Spinal cord (tissue), 9 donors: ENCODE measurements at regions not wholly inside any gene's neighbourhood (a gene's known extent, or its start where the extent isn't known, plus 50 kb on each side); places are given as distances from the start of the nearest gene placed in this dataset.

Experiments
- DNase-seq, 6 donors: peaks; one replicate each; pipeline versions ENCODE4 v3.0.0 to v3.0.0-alpha.2; 2013 to 2015; ENCODE audit warnings: low spot score in 6 of 6, low read depth in 4 of 6
- H3K27ac ChIP-seq: one replicate; pipeline ENCODE4 v1.5.1; 2013; ENCODE audit warnings: low read depth, low read length, control low read depth
- H3K27me3 ChIP-seq: one replicate; pipeline ENCODE4 v1.6.1; 2013; ENCODE audit warnings: low read length; ENCODE audit not compliant: control insufficient read depth, insufficient read depth
- H3K36me3 ChIP-seq: one replicate; pipeline ENCODE4 v1.6.1; 2013; ENCODE audit warnings: low read length; ENCODE audit not compliant: control insufficient read depth, insufficient read depth
- H3K4me1 ChIP-seq: one replicate; pipeline ENCODE4 v1.6.1; 2013; ENCODE audit warnings: low read length; ENCODE audit not compliant: control insufficient read depth, insufficient read depth
- H3K4me3 ChIP-seq: one replicate; pipeline ENCODE4 v1.5.1; 2013; ENCODE audit warnings: low read depth, low read length, control low read depth
- H3K9me3 ChIP-seq: one replicate; pipeline ENCODE4 v1.6.1; 2013; ENCODE audit warnings: low read length; ENCODE audit not compliant: control insufficient read depth, insufficient read depth
- WGBS: methylation state at CpG from one replicate; pipeline ENCODE4 v1.1.5; 2013; ENCODE audit warnings: missing lambda C conversion rate; ENCODE audit not compliant: insufficient coverage; 5-methylcytosine and 5-hydroxymethylcytosine counted together
- donor health status: healthy.

DNA sequence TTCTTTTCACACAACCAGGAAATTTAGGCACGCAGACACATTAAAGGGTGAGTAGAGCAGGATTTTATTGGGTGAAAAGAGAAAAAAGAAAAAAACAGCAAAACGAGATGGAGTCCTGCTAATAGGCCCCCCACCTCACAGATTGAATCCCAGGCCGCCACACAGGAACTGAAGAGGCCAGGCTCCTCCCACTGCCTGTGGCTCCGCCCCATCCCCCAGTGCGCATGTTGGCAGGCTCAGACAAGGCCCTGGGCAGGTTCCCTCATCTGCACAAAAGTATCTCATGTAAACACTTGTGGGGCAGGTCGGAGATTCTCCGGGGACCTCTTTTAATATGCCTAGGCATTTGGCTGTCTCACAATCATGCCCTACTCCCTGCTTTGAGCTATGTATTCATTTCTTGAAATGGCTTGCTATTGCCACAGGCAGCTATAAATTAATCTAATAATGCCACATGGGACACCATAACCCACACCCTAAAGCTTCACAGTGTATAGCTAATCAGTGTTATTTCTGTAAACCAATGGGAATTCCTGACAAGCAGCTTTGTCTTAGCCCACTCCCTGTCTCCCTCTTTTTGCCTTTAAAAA, 76.2 kb upstream of the KIF5B start:
- no peaks in the 10 kb centered on the region for H3K9me3 ChIP-seq
- WGBS: 89% methylated on average over 4 of the region's 7 CpGs
- DNase-seq: peak in 1 of 6 donors; percentile 25
- no peaks in the 10 kb centered on the region for H3K36me3 ChIP-seq
- H3K27ac ChIP-seq: no peak overlapping the region
- H3K27me3 ChIP-seq: no peaks in the 10 kb centered on the region
- no peaks in the 10 kb centered on the region for H3K4me1 ChIP-seq
- H3K4me3 ChIP-seq: no peak overlapping the region

DNA sequence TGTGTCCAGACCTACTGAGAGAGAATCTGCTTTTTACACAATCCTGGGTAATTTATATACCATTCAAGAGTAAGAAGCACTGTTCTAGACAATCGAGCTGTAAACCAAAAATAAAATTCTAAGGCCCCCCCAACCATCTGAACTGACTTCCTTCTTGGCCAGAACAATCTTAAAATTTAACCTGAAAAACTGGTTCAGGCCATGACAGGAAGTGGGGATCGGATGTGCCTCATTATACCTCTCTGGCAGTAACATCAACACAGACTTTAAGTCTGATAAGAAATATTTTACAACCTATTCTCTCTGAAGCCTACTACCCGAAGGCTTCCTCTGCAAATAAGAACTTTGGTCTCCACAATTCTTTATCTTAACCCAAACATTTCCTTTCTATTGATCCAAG, 75.2 kb upstream of the KIF5B start:
- no peaks in the 10 kb centered on the region for H3K9me3 ChIP-seq
- H3K4me1 ChIP-seq: no peaks in the 10 kb centered on the region
- 67% methylated on average over 3 of the region's 3 CpGs for WGBS
- H3K27me3 ChIP-seq: no peaks in the 10 kb centered on the region
- no peak overlapping the region for H3K27ac ChIP-seq
- no peak for DNase-seq
- no peak overlapping the region for H3K4me3 ChIP-seq
- H3K36me3 ChIP-seq: no peaks in the 10 kb centered on the region

GRCh38 chr10:32130788-32131187, 74.6 kb upstream of the KIF5B start:
- DNase-seq: no peak
- Histone ChIP-seq H3K27ac (no peak overlapping the region), H3K27me3 (no peaks in the 10 kb centered on the region), H3K9me3 (no peaks in the 10 kb centered on the region), H3K36me3 (no peaks in the 10 kb centered on the region), H3K4me1 (no peaks in the 10 kb centered on the region), H3K4me3 (no peak overlapping the region)
- no CpG with 5 or more reads among the region's 2 CpGs for WGBS

GRCh38 chr10:32125023-32125422, 68.8 kb upstream of the KIF5B start:
- H3K4me3 ChIP-seq: no peak overlapping the region
- H3K27ac ChIP-seq: peak overlapping the region; percentile 40
- no peaks in the 10 kb centered on the region for H3K9me3 ChIP-seq
- DNase-seq: peak in 1 of 6 donors; percentile 39
- no peaks in the 10 kb centered on the region for H3K36me3 ChIP-seq
- no peaks in the 10 kb centered on the region for H3K27me3 ChIP-seq
- H3K4me1 ChIP-seq: no peaks in the 10 kb centered on the region
- 0% methylated on average over 1 of the region's 7 CpGs for WGBS

GRCh38 chr10:32123021-32123420, 66.8 kb upstream of the KIF5B start:
- no peaks in the 10 kb centered on the region for H3K36me3 ChIP-seq
- 100% methylated on average over 3 of the region's 4 CpGs for WGBS
- H3K27me3 ChIP-seq: no peaks in the 10 kb centered on the region
- no peaks in the 10 kb centered on the region for H3K9me3 ChIP-seq
- DNase-seq: no peak
- H3K4me1 ChIP-seq: no peaks in the 10 kb centered on the region
- no peak overlapping the region for H3K4me3 ChIP-seq
- H3K27ac ChIP-seq: no peak overlapping the region

- H3K27ac ChIP-seq: no peak overlapping the region
- no peaks in the 10 kb centered on the region for H3K27me3 ChIP-seq
- H3K4me3 ChIP-seq: no peak overlapping the region
- whole genome bisulfite sequencing: 85% methylated on average over 4 of the region's 4 CpGs
- no peaks in the 10 kb centered on the region for H3K9me3 ChIP-seq
- H3K4me1 ChIP-seq: no peaks in the 10 kb centered on the region
- no peaks in the 10 kb centered on the region for H3K36me3 ChIP-seq
- no peak for DNase-seq
These were observed 65.4 kb upstream of the KIF5B start for GRCh38 chr10:32121648-32122047.

- no peaks in the 10 kb centered on the region for H3K9me3 ChIP-seq
- no peaks in the 10 kb centered on the region for H3K36me3 ChIP-seq
- no peaks in the 10 kb centered on the region for H3K4me1 ChIP-seq
- H3K27me3 ChIP-seq: no peaks in the 10 kb centered on the region
- 88% methylated on average over 1 of the region's 3 CpGs for WGBS
- no peak overlapping the region for H3K4me3 ChIP-seq
- DNase-seq: no peak
- no peak overlapping the region for H3K27ac ChIP-seq
These were observed 63.9 kb upstream of the KIF5B start for GRCh38 chr10:32120147-32120546.

GRCh38 chr10:32114508-32114907, 58.3 kb upstream of the KIF5B start:
- H3K27ac ChIP-seq: no peak overlapping the region
- no peaks in the 10 kb centered on the region for H3K36me3 ChIP-seq
- 86% methylated on average over 1 of the region's 1 CpG for WGBS
- DNase-seq: no peak
- H3K4me3 ChIP-seq: no peak overlapping the region
- H3K27me3 ChIP-seq: no peaks in the 10 kb centered on the region
- H3K4me1 ChIP-seq: no peaks in the 10 kb centered on the region
- H3K9me3 ChIP-seq: no peaks in the 10 kb centered on the region

- H3K27ac ChIP-seq: no peak overlapping the region
- DNase-seq: no peak
- H3K27me3 ChIP-seq: no peaks in the 10 kb centered on the region
- WGBS: 77% methylated on average over 2 of the region's 3 CpGs
- H3K4me1 ChIP-seq: no peaks in the 10 kb centered on the region
- no peaks in the 10 kb centered on the region for H3K9me3 ChIP-seq
- H3K4me3 ChIP-seq: no peak overlapping the region
- H3K36me3 ChIP-seq: no peaks in the 10 kb centered on the region
These were observed 55.8 kb upstream of the KIF5B start for GRCh38 chr10:32112055-32112454.

GRCh38 chr10:32111585-32111984, 55.4 kb upstream of the KIF5B start:
- no peak overlapping the region for H3K4me3 ChIP-seq
- H3K36me3 ChIP-seq: no peaks in the 10 kb centered on the region
- 100% methylated on average over 3 of the region's 3 CpGs for WGBS
- H3K9me3 ChIP-seq: no peaks in the 10 kb centered on the region
- no peaks in the 10 kb centered on the region for H3K27me3 ChIP-seq
- H3K4me1 ChIP-seq: no peaks in the 10 kb centered on the region
- DNase-seq: no peak
- no peak overlapping the region for H3K27ac ChIP-seq
